Natural killer cell (primary cell): ENCODE measurements at regions not wholly inside any gene's neighbourhood (a gene's known extent, or its start where the extent isn't known, plus 50 kb on each side); places are given as distances from the start of the nearest gene placed in this dataset.

ENCODE experiments used
- ATAC-seq, 3 donors: fragments of 150-1000 bp in 2 of 3; fragments of 200-7000 bp in 1 of 3; cut with Tn5 transposase; 1 replicate in 1 of 3; 2 replicates in 2 of 3; pipeline ENCODE4 v1.10.0; 2021; ENCODE audit warnings: mild to moderate bottlenecking in 2 of 3, moderate library complexity in 2 of 3
- DNase-seq, 2 donors: peaks; one replicate each; pipeline versions ENCODE4 v3.0.0 to v3.0.0-alpha.2; 2013 to 2021; ENCODE audit warnings: mixed read lengths in 1 of 2
- H3K27ac ChIP-seq: one replicate; pipeline ENCODE4 v1.5.1; 2013; ENCODE audit warnings: mild to moderate bottlenecking, low read length
- H3K27me3 ChIP-seq: one replicate; pipeline ENCODE4 v1.6.1; 2013; ENCODE audit warnings: low read length; ENCODE audit not compliant: control insufficient read depth, insufficient read depth
- H3K36me3 ChIP-seq: one replicate; pipeline ENCODE4 v1.6.1; 2013; ENCODE audit warnings: low read length; ENCODE audit not compliant: control insufficient read depth, insufficient read depth
- H3K4me1 ChIP-seq: one replicate; pipeline ENCODE4 v1.6.1; 2013; ENCODE audit warnings: low read length; ENCODE audit not compliant: control insufficient read depth, insufficient read depth
- H3K4me3 ChIP-seq: one replicate; pipeline ENCODE4 v1.5.1; 2013; ENCODE audit warnings: low read length
- H3K9me3 ChIP-seq: one replicate; pipeline ENCODE4 v1.6.1; 2013; ENCODE audit warnings: low read length; ENCODE audit not compliant: control insufficient read depth, insufficient read depth
- H3K27ac Mint-ChIP-seq, 2 donors: one replicate each; pipeline ENCODE4 v1.8.0; 2022; ENCODE audit warnings: mild to moderate bottlenecking in 2 of 2, mixed read lengths in 2 of 2, moderate library complexity in 1 of 2
- H3K27me3 Mint-ChIP-seq, 2 donors: one replicate each; pipeline ENCODE4 v1.8.0; 2022; ENCODE audit warnings: low read depth in 2 of 2, mixed read lengths in 2 of 2
- H3K36me3 Mint-ChIP-seq: one replicate; pipeline ENCODE4 v1.8.0; 2022; ENCODE audit warnings: mixed read lengths
- H3K4me1 Mint-ChIP-seq, 2 donors: one replicate each; pipeline ENCODE4 v1.8.0; 2022; ENCODE audit warnings: mixed read lengths in 2 of 2
- H3K4me3 Mint-ChIP-seq: one replicate; pipeline ENCODE4 v1.8.0; 2022; ENCODE audit warnings: mild to moderate bottlenecking, moderate library complexity, mixed read lengths
- H3K9me3 Mint-ChIP-seq, 2 donors: one replicate each; pipeline ENCODE4 v1.8.0; 2022; ENCODE audit warnings: mixed read lengths in 2 of 2
- CTCF ChIP-seq: fragments of 200-600 bp; IDR thresholded peaks from one replicate; pipeline ENCODE4 v1.8.0; 2022; ENCODE audit warnings: antibody characterized with exemption
- WGBS: methylation state at CpG from one replicate; pipeline ENCODE4 v1.1.7; 2013; ENCODE audit warnings: missing lambda C conversion rate; ENCODE audit not compliant: insufficient coverage; 5-methylcytosine and 5-hydroxymethylcytosine counted together
- intact Hi-C: fragments of 100-400 bp; cut with micrococcal nuclease; formaldehyde crosslinking; loops from one replicate; pipeline ENCODE4 v1.14.2; 2022

GRCh38 chr5:108650997-108651396 is 96.7 kb upstream of the FER start:
- Histone ChIP-seq H3K36me3 (no peaks in the 10 kb centered on the region), H3K27me3 (no peaks in the 10 kb centered on the region), H3K4me3 (no peak overlapping the region), H3K27ac (no peak overlapping the region), H3K4me1 (no peaks in the 10 kb centered on the region), H3K9me3 (peaks cover 9% of the 10 kb centered on the region)
- intact Hi-C loops: no loop called here
- no peak overlapping the region for H3K27ac Mint-ChIP-seq
- TF ChIP-seq CTCF: no peak
- no peak overlapping the region for H3K4me3 Mint-ChIP-seq
- H3K4me1 Mint-ChIP-seq: no peaks in the 10 kb centered on the region
- DNase-seq: no peak
- peaks cover 0 to 3% of the 10 kb centered on the region in 2 donors for H3K9me3 Mint-ChIP-seq
- no peaks in the 10 kb centered on the region for H3K36me3 Mint-ChIP-seq
- no peaks in the 10 kb centered on the region for H3K27me3 Mint-ChIP-seq
- ATAC-seq: no peak

GRCh38 chr5:108649646-108650045 is 98.1 kb upstream of the FER start:
- 25% methylated on average over 1 of the region's 1 CpG for WGBS
- Histone ChIP-seq H3K4me3 (no peak overlapping the region), H3K27ac (no peak overlapping the region), H3K36me3 (no peaks in the 10 kb centered on the region), H3K4me1 (no peaks in the 10 kb centered on the region), H3K9me3 (peaks cover 9% of the 10 kb centered on the region), H3K27me3 (no peaks in the 10 kb centered on the region)
- Mint-ChIP-seq H3K9me3 (peaks cover 0 to 3% of the 10 kb centered on the region in 2 donors), H3K27ac (no peak overlapping the region), H3K36me3 (no peaks in the 10 kb centered on the region), H3K4me3 (no peak overlapping the region), H3K27me3 (no peaks in the 10 kb centered on the region), H3K4me1 (no peaks in the 10 kb centered on the region)
- ATAC-seq (no peak), DNase-seq (no peak)
- TF ChIP-seq CTCF: no peak
- intact Hi-C loops: no loop called here

GRCh38 chr5:108649106-108649505 is 98.6 kb upstream of the FER start:
- Histone ChIP-seq H3K27ac (no peak overlapping the region), H3K4me1 (no peaks in the 10 kb centered on the region), H3K9me3 (peaks cover 9% of the 10 kb centered on the region), H3K27me3 (no peaks in the 10 kb centered on the region), H3K36me3 (no peaks in the 10 kb centered on the region), H3K4me3 (no peak overlapping the region)
- 100% methylated on average over 1 of the region's 1 CpG for WGBS
- no peak for DNase-seq
- Mint-ChIP-seq H3K27ac (no peak overlapping the region), H3K4me3 (no peak overlapping the region), H3K4me1 (no peaks in the 10 kb centered on the region), H3K27me3 (no peaks in the 10 kb centered on the region), H3K36me3 (no peaks in the 10 kb centered on the region), H3K9me3 (peaks cover 0 to 3% of the 10 kb centered on the region in 2 donors)
- no peak for TF ChIP-seq CTCF
- ATAC-seq: no peak
- intact Hi-C loops: no loop called here

GRCh38 chr5:108642170-108642906 is 105.4 kb upstream of the FER start:
- H3K4me3 Mint-ChIP-seq: no peak overlapping the region
- H3K4me1 Mint-ChIP-seq: peaks cover 0 to 6% of the 10 kb centered on the region in 2 donors
- ATAC-seq: peak; percentile 82 to 95 (median 84)
- Histone ChIP-seq H3K9me3 (peaks cover 3% of the 10 kb centered on the region), H3K27ac (no peak overlapping the region), H3K36me3 (no peaks in the 10 kb centered on the region), H3K4me1 (peaks cover 3% of the 10 kb centered on the region), H3K4me3 (no peak overlapping the region), H3K27me3 (no peaks in the 10 kb centered on the region)
- H3K36me3 Mint-ChIP-seq: no peaks in the 10 kb centered on the region
- peak; percentile 22 to 70 for DNase-seq
- intact Hi-C loops: loop anchor here (2.0 kb wide), 1 partner anchor 796 kb away; no protein-coding TSS in a partner anchor
- WGBS: 3% methylated on average over 1 of the region's 4 CpGs
- TF ChIP-seq CTCF: peak; percentile 70
- H3K27me3 Mint-ChIP-seq: peaks cover 0 to 5% of the 10 kb centered on the region in 2 donors
- H3K9me3 Mint-ChIP-seq: peaks cover 0 to 3% of the 10 kb centered on the region in 2 donors
- no peak overlapping the region for H3K27ac Mint-ChIP-seq
